Fibroblast of skin of left biceps (primary cell): ENCODE measurements at regions not wholly inside any gene's neighbourhood (a gene's known extent, or its start where the extent isn't known, plus 50 kb on each side); places are given as distances from the start of the nearest gene placed in this dataset.

Experiments
- DNase-seq, 2 experiments: peaks; one replicate each; pipeline ENCODE4 v3.0.0-alpha.2; 2013; ENCODE audit warnings: low read depth in 2 of 2

- DNase-seq: no peak
These were observed 1197.4 kb upstream of the ADGRL3 start for GRCh38 chr4:60002603-60003337.

GRCh38 chr4:60013464-60014184, 1186.5 kb upstream of the ADGRL3 start:
- no peak for DNase-seq

- no peak for DNase-seq
These were observed 1183.2 kb upstream of the ADGRL3 start for GRCh38 chr4:60016971-60017370.

- DNase-seq: no peak
These were observed 1180.9 kb upstream of the ADGRL3 start for GRCh38 chr4:60019180-60019579.

GRCh38 chr4:60019946-60020345, 1180.2 kb upstream of the ADGRL3 start:
- no peak for DNase-seq

GRCh38 chr4:60020389-60020788, 1179.7 kb upstream of the ADGRL3 start:
- DNase-seq: no peak

- DNase-seq: no peak
These were observed 1166.3 kb upstream of the ADGRL3 start for GRCh38 chr4:60033826-60034225.

GRCh38 chr4:60034361-60034760, 1165.8 kb upstream of the ADGRL3 start:
- no peak for DNase-seq

- no peak for DNase-seq
These were observed 1160.2 kb upstream of the ADGRL3 start for GRCh38 chr4:60039908-60040307.

GRCh38 chr4:60042231-60042652, 1157.9 kb upstream of the ADGRL3 start:
- no peak for DNase-seq

- DNase-seq: no peak
These were observed 1157.2 kb upstream of the ADGRL3 start for GRCh38 chr4:60042941-60043340.

- DNase-seq: no peak
These were observed 1121.1 kb upstream of the ADGRL3 start for GRCh38 chr4:60078984-60079383.

- DNase-seq: no peak
These were observed 1118.3 kb upstream of the ADGRL3 start for GRCh38 chr4:60081839-60082238.

GRCh38 chr4:60088807-60089486, 1111.2 kb upstream of the ADGRL3 start:
- DNase-seq: no peak

- no peak for DNase-seq
These were observed 1110.4 kb upstream of the ADGRL3 start for GRCh38 chr4:60089546-60090273.

GRCh38 chr4:60096676-60097075, 1103.5 kb upstream of the ADGRL3 start:
- DNase-seq: no peak

GRCh38 chr4:60116592-60116991, 1083.5 kb upstream of the ADGRL3 start:
- DNase-seq: no peak

- DNase-seq: no peak
These were observed 1082.3 kb upstream of the ADGRL3 start for GRCh38 chr4:60117726-60118323.

- DNase-seq: no peak
These were observed 1077.3 kb upstream of the ADGRL3 start for GRCh38 chr4:60122820-60123219.

- no peak for DNase-seq
These were observed 1071.2 kb upstream of the ADGRL3 start for GRCh38 chr4:60128888-60129287.

- DNase-seq: no peak
These were observed 1070.4 kb upstream of the ADGRL3 start for GRCh38 chr4:60129740-60130139.

GRCh38 chr4:60133375-60133774, 1066.8 kb upstream of the ADGRL3 start:
- no peak for DNase-seq
